GM12874 (cell line): ENCODE measurements at regions not wholly inside any gene's neighbourhood (a gene's known extent, or its start where the extent isn't known, plus 50 kb on each side); places are given as distances from the start of the nearest gene placed in this dataset.

ENCODE experiments used
- CTCF ChIP-seq: IDR thresholded peaks from 2 replicates; pipeline ENCODE4 v1.5.1; 2011; ENCODE audit warnings: low read depth, mild to moderate bottlenecking, control low read depth, low read length, moderate library complexity; ENCODE audit not compliant: insufficient read depth

GRCh38 chr5:162657076-162657475, 589.5 kb downstream of the GABRG2 start:
- TF ChIP-seq CTCF, result no peak

- no peak for TF ChIP-seq CTCF
Measured at GRCh38 chr5:162664846-162665245, 597.3 kb downstream of the GABRG2 start.

GRCh38 chr5:162668926-162669325, 601.4 kb downstream of the GABRG2 start:
- no peak for TF ChIP-seq CTCF

- TF ChIP-seq CTCF, result no peak
Measured at GRCh38 chr5:162672061-162672460, 604.5 kb downstream of the GABRG2 start.

GRCh38 chr5:162683284-162683683, 615.7 kb downstream of the GABRG2 start:
- TF ChIP-seq CTCF, result no peak

GRCh38 chr5:162684145-162684544, 616.6 kb downstream of the GABRG2 start:
- TF ChIP-seq CTCF, result no peak

GRCh38 chr5:162685302-162685701, 617.7 kb downstream of the GABRG2 start:
- TF ChIP-seq CTCF, result no peak

- no peak for TF ChIP-seq CTCF
Measured at GRCh38 chr5:162699361-162699760, 631.8 kb downstream of the GABRG2 start.
